DMS114 treated with DMSO at 0.1 percent for 48 hours (cell line): ENCODE measurements at regions not wholly inside any gene's neighbourhood (a gene's known extent, or its start where the extent isn't known, plus 50 kb on each side); places are given as distances from the start of the nearest gene placed in this dataset.
"Not testable (repeated sequence)": the region's sequence is repeated elsewhere in the genome, so short reads cannot be mapped to it uniquely, and the experiment has no call there.

ENCODE experiments used
- DNase-seq: peaks from one replicate; lab custom pipeline; 2025; ENCODE audit not compliant: unreplicated experiment; lab: John Stamatoyannopoulos, UW

- DNase-seq: not testable (repeated sequence)
Measured at GRCh38 chr4:127478271-127478670, 154.5 kb upstream of the INTU start.

GRCh38 chr4:127479031-127479622 is 153.6 kb upstream of the INTU start:
- DNase-seq: peak; percentile 1

GRCh38 chr4:127482049-127482448 is 150.7 kb upstream of the INTU start:
- no peak for DNase-seq

DNA sequence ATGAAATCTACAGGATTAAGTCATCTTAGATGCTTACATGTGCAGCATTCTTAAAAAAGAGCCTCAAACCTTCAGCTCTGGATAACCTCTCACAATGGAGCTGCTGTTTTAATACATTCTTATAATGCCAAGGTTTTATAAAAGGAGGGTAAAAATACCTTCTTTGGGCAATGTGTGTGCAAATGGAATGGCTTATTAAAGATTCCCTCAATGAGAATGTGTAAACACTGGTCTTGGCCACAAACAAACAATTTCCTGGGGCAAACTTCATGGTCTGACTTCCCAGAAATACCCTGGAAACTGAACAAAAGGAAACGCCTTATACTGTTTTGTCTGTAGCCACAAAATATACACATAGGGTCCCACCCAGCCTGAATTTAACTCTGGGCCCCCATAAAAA is 148.6 kb upstream of the INTU start:
- DNase-seq: no peak

GRCh38 chr4:127486248-127486647 is 146.5 kb upstream of the INTU start:
- DNase-seq: no peak

DNA sequence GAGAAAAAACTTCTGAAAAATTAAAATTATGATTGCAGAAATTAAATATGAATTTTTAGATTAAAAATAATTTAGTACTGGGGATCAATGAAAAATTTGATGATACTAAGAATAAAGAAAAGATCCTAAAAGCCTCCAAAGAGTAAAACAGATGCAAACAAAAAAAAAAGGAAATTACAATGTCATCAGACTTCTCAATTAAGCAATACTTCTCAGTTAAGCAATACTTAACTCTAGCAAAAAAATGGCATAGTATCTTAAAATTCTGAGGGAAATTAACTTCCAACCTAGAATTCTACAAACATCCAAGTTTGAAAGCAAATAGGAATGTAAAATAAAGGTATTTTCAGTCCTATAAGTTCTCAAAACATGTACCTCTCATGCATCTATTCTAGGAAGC is 141.2 kb upstream of the INTU start:
- no peak for DNase-seq

DNA sequence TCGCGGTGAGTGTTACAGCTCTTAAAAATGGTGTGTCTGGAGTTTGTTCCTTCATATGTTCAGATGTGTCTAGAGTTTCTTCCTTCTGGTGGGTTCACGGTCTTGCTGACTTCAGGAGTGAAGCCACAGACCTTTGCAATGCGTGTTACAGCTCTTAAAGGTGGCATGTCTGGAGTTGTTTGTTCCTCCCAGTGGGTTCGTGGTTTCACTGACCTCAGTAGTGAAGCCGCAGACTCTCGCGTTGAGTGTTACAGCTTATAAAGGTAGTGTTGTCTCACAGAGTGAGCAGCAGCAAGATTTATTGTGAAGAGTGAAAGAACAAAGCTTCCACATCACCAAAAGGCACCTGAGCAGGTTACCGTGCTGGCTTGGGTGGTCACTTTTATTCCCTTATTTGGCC is 135.9 kb upstream of the INTU start:
- not testable (repeated sequence) for DNase-seq

DNA sequence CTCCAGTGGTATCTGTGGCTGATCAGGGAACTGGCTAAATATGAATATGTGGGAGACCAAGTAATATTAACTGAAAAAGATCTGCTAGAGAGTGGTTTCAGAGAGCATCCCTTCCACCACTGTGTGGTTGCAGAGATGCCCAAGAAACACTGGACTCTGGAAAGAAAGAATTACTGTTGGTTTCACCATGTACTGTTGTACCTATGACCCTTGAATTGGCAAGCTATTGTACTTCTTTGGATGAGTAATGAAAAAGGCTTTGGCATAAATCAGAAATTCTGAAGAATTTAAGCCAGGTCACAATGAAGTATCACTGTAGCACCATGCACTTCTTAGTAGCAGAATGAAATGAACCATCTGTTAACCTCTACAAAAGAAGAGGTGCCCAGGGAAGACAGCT is 134.4 kb upstream of the INTU start:
- DNase-seq: no peak

GRCh38 chr4:127500242-127500641 is 132.5 kb upstream of the INTU start:
- no peak for DNase-seq

DNA sequence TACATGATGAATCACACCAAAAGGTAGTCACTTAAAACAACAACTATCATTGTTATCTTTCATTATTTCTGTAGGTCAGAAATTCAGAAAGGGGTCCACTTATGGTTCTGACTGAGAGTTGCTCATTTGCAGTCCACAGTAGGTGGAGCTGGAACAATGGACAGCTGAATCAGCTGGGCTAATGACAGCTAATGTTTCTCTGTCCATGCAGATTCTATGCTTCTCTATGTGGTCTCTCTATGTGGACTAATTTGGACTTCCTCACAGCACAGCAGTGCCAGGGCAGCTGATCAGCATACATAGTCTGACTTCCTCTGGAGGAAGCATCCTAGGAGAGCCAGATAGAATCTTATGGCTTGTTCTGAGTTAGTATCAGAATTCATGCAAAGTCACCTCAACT is 131.7 kb upstream of the INTU start:
- no peak for DNase-seq

DNA sequence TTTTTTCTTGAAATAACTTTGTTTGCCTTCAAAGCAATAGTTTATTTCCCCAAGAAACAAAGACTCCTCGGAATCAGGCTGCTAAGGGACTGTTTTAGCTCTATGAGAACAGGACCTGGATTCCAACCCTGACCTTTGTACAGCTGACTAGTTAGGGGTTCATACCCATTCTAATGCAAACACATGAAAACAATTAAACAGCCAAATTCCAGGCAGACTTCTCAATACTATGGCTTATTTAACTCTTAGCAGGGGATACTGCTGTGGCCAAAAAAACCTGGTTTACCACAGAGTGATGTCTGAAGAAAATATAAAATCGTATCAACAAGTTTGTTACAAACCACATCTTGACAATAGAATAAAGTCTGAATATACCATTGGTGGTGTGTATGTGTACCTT is 129.6 kb upstream of the INTU start:
- DNase-seq: no peak

DNA sequence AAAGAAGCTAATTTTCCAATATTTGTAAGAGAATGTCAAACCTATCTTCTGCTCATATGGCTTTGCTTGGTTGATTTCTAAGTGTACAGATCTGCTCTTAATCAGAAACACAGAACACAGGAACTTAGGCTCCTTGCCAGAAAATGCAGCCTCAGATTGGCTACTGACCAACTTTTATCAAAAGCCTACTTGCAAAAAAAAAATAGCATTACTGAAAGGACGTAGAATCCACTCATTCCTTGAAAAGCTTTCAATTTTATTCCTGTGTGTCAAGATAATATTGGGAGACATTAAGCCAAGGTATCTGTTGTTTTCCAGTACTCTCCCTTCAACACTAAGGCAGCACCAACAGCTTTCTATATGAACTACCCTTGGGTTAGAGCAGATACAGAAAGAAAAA is 127.6 kb upstream of the INTU start:
- no peak for DNase-seq

- DNase-seq: no peak
Measured at GRCh38 chr4:127506283-127506682, 126.5 kb upstream of the INTU start.

DNA sequence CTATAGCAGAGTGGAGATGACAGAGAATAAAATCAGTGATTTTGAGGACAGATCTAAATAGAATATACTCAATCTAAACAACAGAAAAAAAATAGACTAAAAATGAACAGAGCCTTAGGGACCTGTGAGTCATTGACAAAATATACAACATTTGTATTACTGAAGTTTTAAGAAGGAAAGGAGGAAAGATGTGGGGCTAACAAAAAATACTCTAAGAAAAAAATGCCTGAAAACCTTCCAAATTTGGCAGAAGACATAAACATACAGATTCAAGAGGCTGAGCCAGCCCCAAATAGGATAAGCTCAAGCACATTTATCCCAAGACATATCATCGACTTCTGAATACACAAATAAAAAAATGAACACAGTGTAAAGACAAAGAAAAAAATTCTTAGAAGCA is 123.6 kb upstream of the INTU start:
- DNase-seq: no peak

DNA sequence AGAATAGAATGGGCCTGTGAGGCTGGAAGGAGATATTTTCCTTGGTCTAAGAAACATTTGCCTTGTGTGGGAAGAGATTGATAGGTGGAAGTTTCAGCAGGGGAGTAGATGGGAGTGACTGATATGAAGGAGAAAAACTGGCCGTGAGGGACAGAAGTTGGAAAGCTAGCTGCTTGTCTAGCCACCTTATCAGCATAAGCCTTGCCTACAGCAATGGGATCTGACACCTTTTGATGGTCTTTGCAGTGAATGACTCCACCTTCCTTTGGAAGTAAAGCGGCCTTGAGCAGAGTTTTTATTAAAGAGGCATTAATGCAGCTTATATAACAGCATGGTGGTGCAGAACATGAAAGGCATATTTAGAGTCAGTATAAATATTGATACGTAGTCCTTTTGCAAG is 120.1 kb upstream of the INTU start:
- DNase-seq: not testable (repeated sequence)

- not testable (repeated sequence) for DNase-seq
Measured at GRCh38 chr4:127515259-127515658, 117.5 kb upstream of the INTU start.

DNA sequence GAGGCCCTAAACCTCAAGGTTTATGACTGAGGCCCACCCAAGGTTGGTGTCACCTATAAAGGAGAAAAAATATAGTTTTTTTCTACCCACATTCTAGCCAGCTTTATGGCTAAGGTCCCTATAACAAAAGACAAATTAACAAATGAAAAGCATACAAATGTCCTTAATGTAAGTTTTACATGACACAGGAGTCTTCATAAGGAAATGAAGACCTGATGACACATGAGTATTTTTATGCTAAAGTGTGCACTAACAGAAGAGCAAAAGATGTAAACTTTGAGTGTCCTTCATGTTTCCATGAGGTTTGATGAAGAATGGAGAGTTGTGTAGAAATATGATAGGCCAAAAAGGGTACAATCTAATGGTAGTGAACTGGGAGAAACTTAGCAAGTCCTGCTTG is 114.7 kb upstream of the INTU start:
- no peak for DNase-seq

DNA sequence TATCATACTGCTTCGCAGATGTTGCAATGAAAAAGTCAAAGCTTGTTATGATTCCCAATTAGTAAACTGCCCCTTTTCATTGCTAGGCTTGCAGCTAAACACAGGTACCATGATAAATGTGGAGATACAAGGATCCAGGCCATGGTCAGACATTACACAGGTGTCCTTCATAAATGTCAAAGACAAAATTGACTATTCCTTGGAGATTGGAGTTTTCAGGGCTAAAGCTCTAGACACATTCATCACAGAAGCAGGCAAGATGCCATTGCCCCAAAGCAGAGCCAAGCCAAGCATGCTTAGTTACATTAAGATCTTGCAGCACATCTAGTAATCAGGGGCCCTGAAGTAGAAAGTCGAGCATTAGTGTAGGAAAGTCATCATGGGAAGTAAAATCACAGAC is 111.3 kb upstream of the INTU start:
- DNase-seq: no peak

GRCh38 chr4:127523369-127523768 is 109.4 kb upstream of the INTU start:
- no peak for DNase-seq

DNA sequence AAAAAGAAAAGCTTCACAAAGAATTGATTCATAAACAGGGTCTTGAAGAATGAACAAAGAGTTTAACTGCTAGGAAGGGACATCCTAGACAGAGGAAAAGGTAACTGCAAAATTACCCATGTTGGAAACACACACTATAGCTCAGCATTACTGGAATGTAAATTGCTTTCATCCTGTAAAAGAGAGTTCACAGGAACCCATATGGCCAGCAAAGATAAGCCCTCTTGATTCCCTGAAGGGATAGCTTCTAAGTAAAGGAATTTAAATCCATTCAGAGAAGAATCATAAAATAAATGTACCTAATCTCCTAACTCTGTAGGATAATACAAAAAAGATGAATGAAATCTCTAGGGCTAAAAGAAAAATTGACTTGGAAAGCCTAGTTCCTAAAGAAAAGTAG is 107.1 kb upstream of the INTU start:
- no peak for DNase-seq

DNA sequence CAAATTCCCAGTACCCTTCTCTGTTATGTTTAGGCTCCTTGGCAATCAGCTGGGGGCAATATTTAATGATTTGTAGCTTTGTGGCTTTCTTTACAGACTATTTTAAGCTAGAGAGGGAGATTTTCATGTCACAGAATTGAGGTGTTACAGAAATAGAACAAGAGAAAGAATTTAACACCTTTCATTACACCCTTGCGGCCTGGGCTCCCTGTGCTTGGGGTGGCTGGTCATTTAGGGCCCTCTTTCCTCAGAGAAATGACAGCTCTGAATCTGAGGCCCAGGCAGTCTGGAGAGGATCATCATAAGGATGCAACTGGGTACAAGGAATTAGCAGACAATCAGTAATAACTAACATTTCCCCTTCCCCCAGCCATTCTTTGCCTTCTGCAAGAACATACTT is 104.5 kb upstream of the INTU start:
- DNase-seq: no peak

DNA sequence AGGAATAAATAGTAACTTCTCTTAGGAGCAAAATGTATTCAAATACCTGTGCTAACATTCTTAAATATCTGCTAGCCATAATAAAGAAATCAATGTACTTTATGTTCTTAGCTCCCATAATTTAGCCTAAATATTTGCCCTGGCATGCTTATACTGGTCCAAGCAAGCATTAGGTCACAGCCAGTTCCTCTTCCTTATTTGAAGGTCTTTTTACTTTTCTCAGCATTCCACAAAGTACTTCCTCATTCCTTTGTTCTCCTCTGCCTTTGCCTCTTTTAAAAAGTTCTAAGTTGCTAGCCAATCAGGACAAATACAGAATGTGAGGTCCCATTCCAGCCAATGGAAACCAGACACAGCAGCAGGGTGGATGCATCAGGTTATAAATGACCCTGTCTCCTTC is 102.9 kb upstream of the INTU start:
- not testable (repeated sequence) for DNase-seq

GRCh38 chr4:127533028-127533700 is 99.6 kb upstream of the INTU start:
- no peak for DNase-seq
